ENCODE measurements at regions not wholly inside any gene's neighbourhood (a gene's known extent, or its start where the extent isn't known, plus 50 kb on each side); places are given as distances from the start of the nearest gene placed in this dataset.

- TF ChIP-seq CTCF (IDR thresholded peaks at IDR 0.05; ENCODE audit: low read depth, low read length, poor library complexity, severe bottlenecking): no peak
- TF ChIP-seq EZH2phosphoT487 (IDR thresholded peaks at IDR 0.05; ENCODE audit: borderline replicate concordance, low read length): no peak
Observed at GRCh38 chr16:49127103-49127502, 154.5 kb downstream of the CBLN1 start.
